RCC 7860 (cell line): ENCODE measurements at regions not wholly inside any gene's neighbourhood (a gene's known extent, or its start where the extent isn't known, plus 50 kb on each side); places are given as distances from the start of the nearest gene placed in this dataset.

Source experiments
- DNase-seq: peaks from one replicate; pipeline ENCODE4 v3.0.0-alpha.2; 2015; ENCODE audit warnings: low spot score
- FAIRE-seq: peaks from 2 replicates; lab custom pipeline; 2012; peaks lifted over from hg19 to GRCh38; lab: Jason Lieb, UNC

DNA sequence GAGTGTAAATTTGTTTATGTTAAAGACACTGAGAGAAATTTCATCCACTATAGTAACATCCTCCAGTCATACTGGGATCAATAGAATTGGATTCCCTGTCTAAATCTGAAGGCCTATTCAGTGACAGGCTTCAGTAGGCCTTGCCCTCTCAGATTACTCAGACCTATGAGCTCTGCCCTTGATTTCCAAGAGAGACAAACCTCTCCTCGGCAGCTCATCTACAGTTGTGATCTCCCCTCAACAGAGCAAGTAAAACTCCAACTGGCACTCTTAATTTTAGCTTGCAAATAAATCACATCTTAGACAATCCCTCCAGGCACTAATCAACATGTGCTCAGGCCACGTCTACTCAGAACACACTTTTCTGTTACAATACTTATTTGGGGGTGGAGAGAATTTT, 1191.4 kb upstream of the PHF14 start:
- DNase-seq (no peak), FAIRE-seq (no peak)

DNA sequence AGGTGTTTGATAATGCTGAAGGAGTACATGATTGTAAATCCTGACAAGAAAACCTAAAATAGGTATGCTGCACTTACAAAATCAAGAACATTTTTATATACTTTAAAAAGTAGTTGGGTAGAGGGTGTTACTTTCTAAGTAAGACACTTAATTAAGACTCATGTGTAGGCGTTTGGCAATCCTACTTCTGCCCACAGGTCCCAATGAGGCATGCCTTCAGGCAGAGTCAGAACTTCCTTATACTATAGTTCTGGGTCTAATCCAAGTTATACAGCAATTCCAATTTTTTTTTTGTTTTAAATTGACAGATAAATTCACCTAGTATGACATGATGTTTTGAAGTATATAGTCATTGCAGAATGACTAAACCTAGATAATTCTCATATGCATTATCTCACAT, 1188.5 kb upstream of the PHF14 start:
- FAIRE-seq (no peak), DNase-seq (no peak)

DNA sequence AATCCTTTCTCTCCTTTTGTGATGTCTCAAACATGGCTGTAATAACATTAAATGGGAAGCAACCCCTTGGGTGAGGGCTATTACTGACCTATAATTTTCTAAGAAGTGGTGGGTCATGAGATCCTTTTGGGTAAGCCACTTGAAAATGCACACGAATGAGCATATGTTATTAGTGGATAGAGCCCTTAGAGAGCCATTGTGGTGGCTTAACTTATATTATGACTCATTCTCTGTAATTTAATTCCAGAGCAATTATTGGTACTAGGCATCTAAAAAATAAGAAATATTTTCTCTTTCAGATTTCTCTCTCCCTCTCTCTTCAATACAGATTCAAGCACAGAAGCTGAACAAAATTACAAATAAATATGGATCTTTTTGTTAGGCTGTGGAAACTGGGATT, 1177.4 kb upstream of the PHF14 start:
- FAIRE-seq (no peak), DNase-seq (no peak)

DNA sequence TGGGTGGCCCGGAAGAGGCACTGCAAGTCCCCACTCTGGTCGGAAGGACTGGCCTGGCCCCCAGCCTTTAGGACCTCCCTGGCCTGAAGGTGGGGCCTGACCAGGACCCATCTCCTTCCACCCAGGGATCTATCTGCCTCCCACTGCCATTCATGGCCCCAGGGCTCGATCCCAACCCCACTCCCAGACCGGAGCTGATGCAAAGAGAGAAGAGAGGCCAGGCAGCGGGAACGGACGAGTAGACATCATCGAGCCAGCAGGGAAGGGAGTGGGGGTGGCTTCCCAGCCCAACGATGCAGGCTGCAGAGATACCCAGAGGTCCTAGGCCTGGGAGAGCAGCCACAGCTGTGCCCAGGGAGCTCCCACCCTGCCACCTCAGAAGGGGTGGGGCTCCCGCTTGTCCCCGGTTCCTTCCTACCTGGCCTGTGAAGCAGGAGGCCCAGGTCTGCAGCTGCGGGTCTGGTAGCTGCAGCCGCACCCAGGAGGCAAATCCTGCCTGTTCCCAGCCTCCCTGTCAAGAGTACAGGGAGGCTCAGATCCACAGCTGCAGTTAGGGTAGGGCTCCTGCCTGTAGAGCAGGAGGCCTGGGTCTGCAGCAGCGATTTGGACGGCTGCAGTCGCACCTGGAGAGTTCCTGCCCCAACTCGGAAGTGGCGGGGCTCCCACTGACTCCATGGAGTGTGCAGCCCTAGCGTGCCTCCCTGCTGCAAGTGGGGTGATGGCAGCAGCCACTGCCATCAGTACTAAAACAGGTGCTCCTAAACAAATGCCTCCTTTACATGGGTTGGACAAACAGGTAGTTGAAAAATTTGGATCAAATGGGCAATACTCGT, 1151.0 kb upstream of the PHF14 start:
- no peak for FAIRE-seq

DNA sequence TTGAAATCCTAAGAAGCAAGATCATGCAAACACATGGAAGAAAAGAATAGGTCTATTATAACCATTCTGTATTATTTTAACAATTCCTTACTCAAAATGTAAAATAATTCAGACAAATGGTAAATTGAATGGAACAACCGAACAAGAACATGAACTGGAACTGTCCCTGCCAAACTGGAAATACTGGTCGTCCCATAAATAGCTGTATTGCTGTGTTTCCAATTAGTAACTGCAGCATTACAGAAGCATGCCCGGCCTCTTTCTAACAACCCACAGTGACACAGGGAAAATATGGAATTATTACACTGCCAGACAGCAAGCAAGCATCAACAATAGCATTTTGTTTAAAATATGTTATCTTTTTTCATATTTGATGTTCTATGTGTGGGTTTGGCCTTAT, 1138.5 kb upstream of the PHF14 start:
- no peak for FAIRE-seq
- no peak for DNase-seq

More for the DNA sequence above, 1151.0 kb upstream of the PHF14 start:
- no peak for DNase-seq

DNA sequence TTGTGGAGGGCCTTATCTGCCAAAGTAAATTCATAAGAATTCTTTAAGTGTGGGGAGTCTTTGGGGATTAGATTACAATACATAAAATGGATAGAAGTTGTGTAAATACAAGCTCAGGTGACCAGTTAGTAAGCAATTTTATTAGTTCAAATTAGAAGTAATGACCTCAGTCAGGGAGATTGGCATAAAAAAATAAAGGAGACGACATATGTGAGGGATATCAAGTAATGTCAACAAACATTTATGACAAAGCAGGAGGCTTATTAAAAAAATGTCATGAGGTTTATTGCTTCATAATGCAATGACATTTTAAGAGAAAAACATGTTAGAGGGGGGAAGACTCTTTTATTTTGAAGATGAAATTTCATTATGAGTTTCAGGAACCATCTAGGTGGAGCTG, 1137.0 kb upstream of the PHF14 start:
- DNase-seq = no peak
- FAIRE-seq = no peak

DNA sequence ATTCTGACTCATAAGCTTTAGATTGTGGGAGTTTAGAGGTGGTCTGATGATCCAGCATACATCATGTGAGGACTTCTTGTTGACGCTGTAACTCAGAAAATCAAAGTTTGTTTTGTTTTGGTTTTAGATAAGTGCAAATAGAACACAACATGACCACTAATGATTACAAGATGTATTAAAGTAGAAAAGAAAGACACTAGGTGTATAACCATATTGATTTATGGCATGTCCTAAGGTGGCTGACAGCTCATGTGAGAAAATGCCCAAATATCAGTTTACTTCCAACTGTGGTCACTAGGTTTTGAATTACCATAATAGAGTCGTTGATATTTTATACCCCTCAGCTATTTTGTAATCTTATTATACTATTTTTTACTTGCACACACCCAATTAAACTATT, 1131.4 kb upstream of the PHF14 start:
- DNase-seq (no peak), FAIRE-seq (no peak)

DNA sequence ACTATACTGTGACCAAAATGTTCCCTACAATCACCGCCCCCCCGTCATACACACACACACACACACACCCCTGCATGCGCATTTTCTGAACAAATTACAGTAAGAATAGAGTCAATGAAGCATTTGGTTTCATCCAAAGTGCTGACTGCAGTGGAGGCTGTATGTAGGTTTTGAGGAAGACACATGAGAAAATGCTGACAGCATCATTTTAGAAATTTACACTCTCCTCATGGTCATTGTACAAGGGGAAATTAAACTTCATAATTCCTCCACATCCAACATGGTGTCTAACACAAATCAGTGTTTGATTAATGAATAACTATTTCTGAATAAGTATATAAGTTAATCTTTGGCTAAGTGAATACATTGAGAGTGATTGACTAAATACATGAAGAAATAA, 1126.8 kb upstream of the PHF14 start:
- FAIRE-seq = no peak

DNA sequence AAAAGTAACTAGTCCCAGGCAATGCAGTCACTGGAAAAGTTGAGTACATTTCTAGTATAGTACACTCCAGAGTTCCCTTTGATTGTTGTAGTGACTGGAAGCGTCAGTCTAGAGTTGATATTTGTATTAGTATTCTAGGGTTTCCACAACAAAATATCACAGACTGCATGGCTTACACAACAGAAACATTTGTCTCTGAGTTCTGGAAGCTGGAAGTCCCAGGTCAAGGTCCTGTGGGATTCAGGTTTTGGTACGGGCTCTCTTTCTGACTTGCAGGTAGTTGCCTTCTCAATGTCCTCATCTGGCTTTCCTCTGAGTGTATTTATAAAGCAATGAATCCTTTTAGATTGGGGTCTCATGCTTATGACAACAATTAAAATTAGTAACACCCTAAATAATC, 1119.1 kb upstream of the PHF14 start:
- DNase-seq = no peak
- FAIRE-seq = no peak

More for the DNA sequence above, 1126.8 kb upstream of the PHF14 start:
- DNase-seq = no peak

DNA sequence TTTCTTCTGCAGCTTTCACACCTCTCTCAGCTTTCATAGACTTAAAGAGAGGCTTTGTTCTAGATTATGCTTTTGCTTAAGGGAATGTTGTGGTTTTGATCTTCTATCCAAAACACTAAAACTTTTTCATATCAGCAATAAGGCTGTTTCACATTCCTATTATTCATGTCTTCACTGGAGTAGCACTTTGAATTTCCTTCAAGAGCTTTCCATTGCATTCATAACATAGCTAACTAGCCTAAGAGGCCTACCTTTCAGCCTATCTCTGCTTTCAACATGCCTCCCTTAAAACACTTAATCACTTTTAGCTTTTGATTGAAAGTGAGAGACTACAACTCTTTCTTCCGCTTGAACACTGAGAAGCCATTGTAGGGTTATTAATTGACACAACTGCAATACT, 1117.0 kb upstream of the PHF14 start:
- DNase-seq (no peak), FAIRE-seq (no peak)

DNA sequence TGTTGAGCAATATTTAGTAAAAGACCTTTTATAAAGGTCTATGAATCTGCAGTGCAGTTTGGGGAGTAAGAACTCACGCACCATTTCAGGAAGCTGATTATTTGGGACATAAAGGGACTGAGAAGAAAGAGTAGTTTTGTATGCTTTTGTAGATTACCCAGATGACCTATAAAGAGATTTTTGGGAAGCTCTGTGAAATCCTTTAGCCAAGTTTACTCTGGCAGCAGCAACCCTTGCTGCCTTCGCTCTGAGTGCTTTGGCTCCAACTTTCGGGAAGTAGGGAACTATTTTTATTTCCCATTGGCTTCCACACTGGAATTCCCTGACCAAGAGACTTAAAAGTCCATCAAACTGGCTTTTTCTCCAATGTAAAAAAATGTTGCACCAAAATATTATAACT, 1110.1 kb upstream of the PHF14 start:
- no peak for FAIRE-seq
- DNase-seq = no peak

DNA sequence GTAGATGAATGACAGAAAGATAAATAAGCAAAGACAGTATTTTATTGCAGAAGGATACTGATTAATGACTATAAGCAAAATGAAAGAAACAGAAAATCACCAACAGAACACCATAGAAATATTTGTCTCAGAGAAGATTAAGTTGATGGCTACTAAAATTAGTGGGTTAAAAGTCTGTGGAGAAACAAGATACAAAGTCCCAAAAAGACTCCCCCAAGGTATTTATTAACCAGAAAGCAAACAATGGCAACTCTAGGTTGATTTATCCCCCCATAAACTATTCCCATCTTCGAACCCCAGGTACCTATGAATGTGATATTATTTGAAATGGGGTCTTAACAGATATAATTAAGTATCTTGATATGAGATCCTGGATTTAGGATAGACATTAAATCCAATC, 1104.5 kb upstream of the PHF14 start:
- DNase-seq (no peak), FAIRE-seq (no peak)

DNA sequence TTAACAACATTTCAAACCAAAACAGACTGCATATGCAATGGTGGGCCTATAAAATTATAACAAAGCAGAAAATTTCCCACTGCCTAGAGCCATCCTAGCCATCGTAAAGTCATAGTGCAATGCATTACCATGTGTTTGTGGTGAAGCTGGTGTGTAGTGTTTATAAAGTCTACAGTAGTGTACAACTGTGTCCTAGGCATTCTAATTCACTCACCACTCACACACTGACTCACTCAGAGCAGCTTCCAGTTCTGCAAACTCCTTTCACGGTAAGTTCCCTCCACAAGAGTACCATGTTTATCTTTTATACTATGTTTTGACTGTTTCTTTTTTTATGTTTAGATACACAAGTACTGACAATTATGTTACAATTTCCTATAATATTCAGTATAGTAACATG, 1104.1 kb upstream of the PHF14 start:
- FAIRE-seq (no peak), DNase-seq (no peak)

DNA sequence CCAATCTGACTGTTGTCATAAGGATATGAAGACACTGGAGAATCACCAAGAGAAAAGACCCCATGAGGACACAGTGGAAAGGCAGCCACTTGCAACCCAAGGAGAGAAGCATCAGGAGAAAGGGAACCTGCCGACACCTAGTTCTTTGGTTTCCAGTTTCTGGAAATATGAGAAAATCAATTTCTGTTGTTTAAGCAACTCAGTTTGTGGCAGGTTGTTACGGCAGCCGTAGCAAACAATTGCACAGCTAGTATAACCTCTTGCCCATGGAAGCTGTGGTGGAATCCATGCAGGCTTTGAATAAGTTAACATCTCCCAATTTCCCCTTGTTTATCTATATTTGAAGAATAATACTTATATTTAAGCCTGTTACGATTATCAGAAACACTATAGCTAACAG, 1103.0 kb upstream of the PHF14 start:
- DNase-seq = no peak
- no peak for FAIRE-seq

DNA sequence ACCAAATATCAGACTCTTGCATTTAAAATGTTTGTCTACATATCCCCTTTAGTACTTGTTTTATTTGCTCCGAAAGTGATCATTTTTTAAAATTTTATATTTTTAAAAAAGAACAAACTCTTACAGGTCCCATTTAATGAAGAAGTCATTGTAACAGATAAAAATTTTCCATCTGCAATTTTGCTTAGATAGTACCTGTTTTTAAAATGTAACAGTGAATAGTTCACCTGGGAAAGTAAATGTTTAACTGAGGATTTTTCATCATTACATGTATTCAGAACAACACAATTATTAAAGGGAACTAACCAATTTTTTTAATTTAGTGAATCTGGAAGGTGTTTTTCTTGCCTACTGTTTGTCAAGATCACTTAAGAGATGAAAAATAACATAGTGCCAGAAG, 1099.5 kb upstream of the PHF14 start:
- FAIRE-seq = no peak

DNA sequence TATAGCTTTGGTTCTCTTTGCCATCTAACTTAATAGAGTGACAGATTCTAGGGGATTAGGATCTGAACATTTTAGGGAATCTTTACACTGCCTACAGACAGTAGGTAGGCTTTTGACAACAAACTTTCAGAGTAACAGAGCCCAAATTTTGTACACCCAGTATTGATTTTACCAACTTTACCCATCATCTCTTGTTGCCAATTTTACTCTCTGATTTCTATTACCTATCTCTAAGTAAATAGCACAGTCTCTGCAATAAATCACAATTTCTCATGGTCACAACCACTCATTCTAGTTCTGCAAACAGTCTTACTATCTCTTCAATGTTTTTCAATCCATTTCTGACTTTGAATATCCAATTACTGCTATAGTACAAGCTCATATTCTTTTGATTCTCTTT, 1097.6 kb upstream of the PHF14 start:
- FAIRE-seq = no peak
- no peak for DNase-seq

More for the DNA sequence above, 1099.5 kb upstream of the PHF14 start:
- no peak for DNase-seq

DNA sequence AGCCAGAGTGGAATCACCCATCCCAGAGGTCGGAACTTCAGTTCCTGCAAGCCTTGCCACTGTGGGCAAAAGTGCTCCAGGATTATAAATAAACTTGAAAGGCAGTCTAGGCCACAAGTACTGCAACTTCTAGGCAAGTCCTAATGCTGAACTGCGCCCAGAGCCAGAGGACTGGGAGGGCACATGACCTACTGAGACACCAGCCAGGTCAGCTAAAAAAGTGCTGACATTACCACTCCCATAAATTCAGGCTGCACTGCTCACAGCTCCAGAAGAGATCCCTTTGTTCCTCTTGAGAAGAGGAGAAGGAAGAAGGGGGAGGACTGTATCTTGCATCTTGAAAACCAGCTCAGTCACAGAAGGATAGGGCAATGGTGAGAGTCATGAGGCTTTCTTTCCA, 1084.1 kb upstream of the PHF14 start:
- DNase-seq (no peak), FAIRE-seq (no peak)

DNA sequence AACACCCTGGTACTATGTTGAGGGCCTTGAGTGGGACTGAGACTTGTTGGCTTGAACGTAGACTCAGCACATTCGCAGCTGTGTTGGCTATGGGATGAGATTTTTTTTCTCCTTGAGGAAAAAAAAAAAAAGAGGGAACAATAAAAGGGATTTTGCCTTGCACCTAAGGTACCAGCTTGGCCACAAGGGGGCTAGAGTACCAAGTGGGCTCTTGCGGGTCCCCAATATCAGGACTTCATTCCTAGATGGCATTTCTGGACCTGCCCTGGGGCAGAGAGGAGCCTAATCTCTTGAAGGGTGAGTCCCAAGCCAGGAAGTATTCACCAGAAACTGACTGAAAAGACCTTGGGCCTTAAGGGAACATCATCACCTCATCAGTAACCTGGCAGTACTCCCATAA, 1083.6 kb upstream of the PHF14 start:
- FAIRE-seq = no peak
- DNase-seq = no peak

DNA sequence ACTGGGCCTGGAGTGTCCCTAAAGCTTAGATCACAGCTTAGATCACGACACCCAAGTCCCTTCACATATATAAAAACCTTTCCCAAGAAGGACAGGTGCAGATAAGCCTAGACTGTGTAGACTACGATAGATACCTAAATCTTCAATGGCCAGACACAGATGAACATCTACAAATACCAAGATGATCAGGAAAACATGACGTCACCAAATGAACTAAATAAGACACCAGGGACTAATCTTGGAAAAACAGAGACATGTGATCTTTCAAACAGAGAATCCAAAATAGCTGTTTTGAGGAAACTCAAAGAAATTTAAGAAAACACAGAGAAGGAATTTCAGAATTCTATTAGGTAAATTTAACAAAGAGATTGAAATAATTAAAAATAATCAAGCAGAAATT, 1082.6 kb upstream of the PHF14 start:
- FAIRE-seq = no peak

DNA sequence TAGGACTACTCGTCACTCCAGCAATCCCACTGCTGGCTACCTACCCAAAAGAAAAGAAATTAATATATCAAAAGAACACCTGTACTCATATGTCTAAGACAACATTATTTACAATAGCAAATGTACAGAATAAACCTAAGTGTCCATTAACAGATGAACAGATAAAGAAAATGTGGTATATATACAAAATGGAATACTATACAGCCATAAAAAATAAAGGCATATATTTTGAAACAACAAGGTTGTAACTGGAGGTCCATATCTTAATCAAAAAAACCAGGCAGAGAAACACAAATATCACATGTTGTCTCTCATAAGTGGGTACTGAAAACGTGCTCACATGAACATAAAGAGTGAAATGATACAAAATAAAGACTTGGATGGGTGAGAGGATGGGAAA, 1073.3 kb upstream of the PHF14 start:
- FAIRE-seq = no peak
- DNase-seq = no peak

More for the DNA sequence above, 1082.6 kb upstream of the PHF14 start:
- no peak for DNase-seq

DNA sequence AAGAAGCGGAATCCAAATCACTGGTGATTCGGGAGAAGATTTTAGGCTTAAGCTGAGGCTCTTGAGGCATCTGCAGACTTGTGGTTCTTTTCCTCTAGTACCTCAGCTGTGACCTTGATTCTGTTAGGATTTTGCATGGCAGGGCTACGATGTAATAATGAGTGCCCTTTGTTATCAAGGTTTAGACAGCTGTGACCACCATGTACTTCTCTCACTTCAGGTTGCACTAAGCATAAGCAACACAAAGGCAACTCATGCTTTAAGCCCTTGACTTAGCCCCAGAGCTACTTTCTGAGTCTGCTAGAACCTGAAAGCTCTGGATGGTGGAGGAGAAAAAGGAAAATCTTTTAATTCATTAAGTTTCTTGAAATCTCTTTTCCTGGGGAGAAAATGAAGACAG, 1052.3 kb upstream of the PHF14 start:
- no peak for DNase-seq
- FAIRE-seq = no peak

DNA sequence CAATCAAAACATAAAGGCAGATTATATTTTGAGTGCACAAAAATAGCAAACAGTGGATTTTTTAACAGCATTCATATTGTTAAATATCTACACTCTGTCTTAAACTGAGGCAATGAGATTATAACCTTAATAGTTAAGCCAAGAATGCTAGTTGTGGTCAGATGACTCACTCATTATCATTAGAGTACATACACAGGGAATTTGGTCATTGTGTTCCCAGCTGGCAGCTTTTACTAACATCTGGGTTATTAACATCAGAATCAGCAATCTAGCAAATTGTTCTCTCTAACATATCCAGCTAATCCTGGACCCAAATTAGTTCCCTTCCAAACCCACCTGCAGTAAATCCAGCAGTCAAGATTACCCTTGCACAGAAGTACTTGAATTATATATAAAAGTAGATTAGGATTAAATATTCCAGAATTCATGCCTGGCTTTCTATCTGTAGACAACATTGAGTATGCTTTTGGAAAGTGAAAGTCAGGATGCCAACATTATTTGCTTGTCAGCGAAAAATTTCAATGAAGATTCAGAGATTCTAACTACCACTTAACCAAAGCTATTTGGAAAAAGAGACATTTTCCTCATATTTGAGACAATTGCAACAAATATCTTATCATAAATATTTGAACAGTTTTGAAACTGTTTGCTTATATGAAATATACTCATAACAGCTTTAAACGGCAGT, 1035.6 kb upstream of the PHF14 start:
- DNase-seq (no peak), FAIRE-seq (no peak)

DNA sequence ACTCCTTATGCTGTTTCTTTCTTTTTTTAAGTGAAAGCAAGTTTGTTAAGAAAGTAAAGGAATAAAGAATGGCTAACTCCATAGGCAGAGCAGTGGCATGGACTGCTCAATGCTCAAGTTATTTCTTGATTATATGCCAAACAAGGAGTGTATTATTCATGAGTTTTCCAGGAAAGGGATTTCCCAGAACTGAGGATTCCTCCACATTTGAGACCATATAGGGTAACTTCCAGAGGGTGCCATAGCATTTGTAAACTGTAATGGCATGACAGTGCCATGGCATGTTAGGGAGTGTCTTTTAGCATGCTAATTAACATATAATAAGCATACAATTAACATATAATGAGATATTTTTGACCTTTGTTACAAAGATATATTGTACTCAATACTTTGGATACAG, 1034.5 kb upstream of the PHF14 start:
- FAIRE-seq (no peak), DNase-seq (no peak)
